ENCODE measurements at regions not wholly inside any gene's neighbourhood (a gene's known extent, or its start where the extent isn't known, plus 50 kb on each side); places are given as distances from the start of the nearest gene placed in this dataset.

GRCh38 chr20:53834062-53834442, 236.3 kb downstream of the BCAS1 start:
- Histone ChIP-seq H2BK20ac (ENCODE audit: low read depth, low read length) (no peak overlapping the region), H4K20me1 (ENCODE audit: insufficient read depth, low read length) (no peaks in the 10 kb centered on the region), H3K9me3 (ENCODE audit: control insufficient read depth, insufficient read depth, low read length) (no peaks in the 10 kb centered on the region), H4K5ac (ENCODE audit: low read depth, low read length) (no peak overlapping the region), H2AFZ (replicated peaks; ENCODE audit: low read length, poor library complexity) (no peak overlapping the region), H3K79me1 (ENCODE audit: low read depth in 1 of 2, low read length in 2 of 2) (no peaks in the 10 kb centered on the region; a peak in 2 of 4 replicates), H3K23ac (ENCODE audit: low read depth, low read length) (no peak overlapping the region), H3K14ac (replicated peaks; ENCODE audit: low read depth, low read length) (no peak overlapping the region), H3K27me3 (ENCODE audit: control insufficient read depth, insufficient read depth, low read length) (no peaks in the 10 kb centered on the region), H2BK5ac (ENCODE audit: low read depth, low read length, poor library complexity, severe bottlenecking) (no peak overlapping the region), H3K4me2 (ENCODE audit: low read depth, low read length) (no peak overlapping the region), H3K56ac (ENCODE audit: extremely low read depth, insufficient read depth, low read length) (no peak overlapping the region), H4K8ac (ENCODE audit: low read depth in 2 of 2, low read length in 2 of 2) (no peak overlapping the region), H3K9me1 (ENCODE audit: insufficient read depth, low read length) (0 out of 2 replicates have a peak, but pooled peaks cover 6% of the 10 kb centered on the region), H3K18ac (ENCODE audit: low read depth, low read length) (no peak overlapping the region), H2BK120ac (ENCODE audit: low read depth, low read length) (peak overlapping the region; percentile 35; the same call in 1 of the 2 replicates), H3K27ac (ENCODE audit: insufficient read depth, low read length) (no peak overlapping the region), H3K4ac (ENCODE audit: low read depth, low read length) (peak overlapping the region; percentile 17; the same call in 1 of the 2 replicates), H2AK5ac (ENCODE audit: low read depth, low read length) (0 out of 2 replicates have a peak overlapping the region, but pooled peaks have one; percentile 35), H3K9ac (ENCODE audit: low read depth, low read length) (no peak overlapping the region), H2AK9ac (replicated peaks; ENCODE audit: low read depth, low read length, poor library complexity) (no peak overlapping the region), H3K36me3 (ENCODE audit: control insufficient read depth, insufficient read depth, low read length) (no peaks in the 10 kb centered on the region), H4K91ac (ENCODE audit: insufficient read depth, low read depth, low read length) (no peak overlapping the region), H3K4me3 (ENCODE audit: insufficient read depth, low read depth, low read length) (no peak overlapping the region), H2BK15ac (ENCODE audit: low read depth, low read length) (no peak overlapping the region; the same call in 2 of the 3 replicates), H3K4me1 (ENCODE audit: control insufficient read depth, insufficient read depth, low read length) (peaks cover 3% of the 10 kb centered on the region; the same call in 1 of the 2 replicates)
- ChIA-PET CTCF (no interaction called here), POLR2A (ENCODE audit: unreplicated experiment) (no interaction called here)
- in situ Hi-C loops (cut with MboI; ENCODE audit: low sequenced_read_pairs) (no loop called here), dilution Hi-C loops (cut with HindIII; ENCODE audit: low sequenced_read_pairs, unreplicated experiment) (no loop called here), intact Hi-C loops (cut with micrococcal nuclease) (no loop called here)
- DNase-seq (no peak), ATAC-seq (ENCODE audit: low read depth) (no peak)
- no TSS peak for BruUV-seq (replicated peaks)
- no CpG with 5 or more reads among the region's 3 CpGs for WGBS, 2 experiments (ENCODE audit: extremely low coverage in 2 of 2, insufficient read length in 1 of 2)
- TF ChIP-seq FOS (IDR thresholded peaks at IDR 0.05; ENCODE audit: low read depth, low read length) (no peak), BHLHE40 (IDR thresholded peaks at IDR 0.05; ENCODE audit: low read depth, low read length) (no peak), MAFK (IDR thresholded peaks at IDR 0.05; ENCODE audit: low read depth, low read length) (no peak), MAZ (IDR thresholded peaks at IDR 0.05; ENCODE audit: borderline replicate concordance, low read depth, low read length) (no peak), SMC3 (IDR thresholded peaks at IDR 0.05; ENCODE audit: low read depth, low read length) (no peak), CHD1 (IDR thresholded peaks at IDR 0.05; ENCODE audit: low read depth, low read length) (no peak), NFE2L2 (IDR thresholded peaks at IDR 0.05; ENCODE audit: low read depth, low read length) (no peak), RCOR1 (IDR thresholded peaks at IDR 0.05; ENCODE audit: insufficient replicate concordance, low read length) (no peak), MXI1 (IDR thresholded peaks at IDR 0.05; ENCODE audit: borderline replicate concordance, low read depth, low read length) (no peak), CEBPB (IDR thresholded peaks at IDR 0.05; ENCODE audit: low read depth, low read length) (no peak), CTCF (conservative IDR thresholded peaks at IDR 0.05; ENCODE audit: low read depth, low read length) (no peak), RAD21 (IDR thresholded peaks at IDR 0.05; ENCODE audit: low read length) (no peak), POLR2A (IDR thresholded peaks at IDR 0.05; ENCODE audit: low read depth, low read length) (no peak), RFX5 (IDR thresholded peaks at IDR 0.05; ENCODE audit: low read depth, low read length) (no peak)
- TF ChIP-seq, protein P1, sequence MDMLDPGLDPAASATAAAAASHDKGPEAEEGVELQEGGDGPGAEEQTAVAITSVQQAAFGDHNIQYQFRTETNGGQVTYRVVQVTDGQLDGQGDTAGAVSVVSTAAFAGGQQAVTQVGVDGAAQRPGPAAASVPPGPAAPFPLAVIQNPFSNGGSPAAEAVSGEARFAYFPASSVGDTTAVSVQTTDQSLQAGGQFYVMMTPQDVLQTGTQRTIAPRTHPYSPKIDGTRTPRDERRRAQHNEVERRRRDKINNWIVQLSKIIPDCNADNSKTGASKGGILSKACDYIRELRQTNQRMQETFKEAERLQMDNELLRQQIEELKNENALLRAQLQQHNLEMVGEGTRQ (IDR thresholded peaks at IDR 0.05; ENCODE audit: low read depth, low read length): no peak
- TF ChIP-seq, protein P2, sequence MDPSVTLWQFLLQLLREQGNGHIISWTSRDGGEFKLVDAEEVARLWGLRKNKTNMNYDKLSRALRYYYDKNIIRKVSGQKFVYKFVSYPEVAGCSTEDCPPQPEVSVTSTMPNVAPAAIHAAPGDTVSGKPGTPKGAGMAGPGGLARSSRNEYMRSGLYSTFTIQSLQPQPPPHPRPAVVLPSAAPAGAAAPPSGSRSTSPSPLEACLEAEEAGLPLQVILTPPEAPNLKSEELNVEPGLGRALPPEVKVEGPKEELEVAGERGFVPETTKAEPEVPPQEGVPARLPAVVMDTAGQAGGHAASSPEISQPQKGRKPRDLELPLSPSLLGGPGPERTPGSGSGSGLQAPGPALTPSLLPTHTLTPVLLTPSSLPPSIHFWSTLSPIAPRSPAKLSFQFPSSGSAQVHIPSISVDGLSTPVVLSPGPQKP (IDR thresholded peaks at IDR 0.05; ENCODE audit: borderline replicate concordance, low read depth, low read length): no peak

Measured in IMR-90 (cell line).